ENCODE measurements at regions not wholly inside any gene's neighbourhood (a gene's known extent, or its start where the extent isn't known, plus 50 kb on each side); places are given as distances from the start of the nearest gene placed in this dataset.
A peak's percentile ranks its signal among the peaks of the same experiment; 100 is the strongest.

GRCh38 chr3:20344400-20344959 is 158.5 kb upstream of the SGO1 start:
- Histone ChIP-seq H3K36me3 (ENCODE audit: insufficient read depth, low read length) (no peaks in the 10 kb centered on the region), H3K4me3 (ENCODE audit: low read length) (no peak overlapping the region), H3K27ac (ENCODE audit: low read depth in 1 of 2, low read length in 2 of 2) (no peak overlapping the region), H3K27me3 (ENCODE audit: control insufficient read depth in 1 of 2, insufficient read depth in 2 of 2, low read length in 2 of 2) (no peaks in the 10 kb centered on the region), H3K4me1 (ENCODE audit: insufficient read depth, low read length) (peaks cover 3% of the 10 kb centered on the region), H3K9me3 (ENCODE audit: control insufficient read depth in 1 of 2, insufficient read depth in 1 of 2, low read length in 2 of 2) (no peaks in the 10 kb centered on the region)
- H3K27ac Mint-ChIP-seq = no peak overlapping the region
- no peak overlapping the region for H3K4me3 Mint-ChIP-seq
- POLR2A ChIA-PET = no interaction called here
- no peaks in the 10 kb centered on the region for H3K36me3 Mint-ChIP-seq (ENCODE audit: low read depth)
- no peaks in the 10 kb centered on the region for H3K4me1 Mint-ChIP-seq (ENCODE audit: low read depth)
- intact Hi-C loops (cut with DNase I, micrococcal nuclease) = no loop called here
- ATAC-seq (ENCODE audit: poor library complexity) = no peak
- CTCF ChIA-PET = no interaction called here
- H3K27me3 Mint-ChIP-seq = no peaks in the 10 kb centered on the region
- DNase-seq = no peak
- H3K9me3 Mint-ChIP-seq = no peaks in the 10 kb centered on the region
- TF ChIP-seq, protein P1, sequence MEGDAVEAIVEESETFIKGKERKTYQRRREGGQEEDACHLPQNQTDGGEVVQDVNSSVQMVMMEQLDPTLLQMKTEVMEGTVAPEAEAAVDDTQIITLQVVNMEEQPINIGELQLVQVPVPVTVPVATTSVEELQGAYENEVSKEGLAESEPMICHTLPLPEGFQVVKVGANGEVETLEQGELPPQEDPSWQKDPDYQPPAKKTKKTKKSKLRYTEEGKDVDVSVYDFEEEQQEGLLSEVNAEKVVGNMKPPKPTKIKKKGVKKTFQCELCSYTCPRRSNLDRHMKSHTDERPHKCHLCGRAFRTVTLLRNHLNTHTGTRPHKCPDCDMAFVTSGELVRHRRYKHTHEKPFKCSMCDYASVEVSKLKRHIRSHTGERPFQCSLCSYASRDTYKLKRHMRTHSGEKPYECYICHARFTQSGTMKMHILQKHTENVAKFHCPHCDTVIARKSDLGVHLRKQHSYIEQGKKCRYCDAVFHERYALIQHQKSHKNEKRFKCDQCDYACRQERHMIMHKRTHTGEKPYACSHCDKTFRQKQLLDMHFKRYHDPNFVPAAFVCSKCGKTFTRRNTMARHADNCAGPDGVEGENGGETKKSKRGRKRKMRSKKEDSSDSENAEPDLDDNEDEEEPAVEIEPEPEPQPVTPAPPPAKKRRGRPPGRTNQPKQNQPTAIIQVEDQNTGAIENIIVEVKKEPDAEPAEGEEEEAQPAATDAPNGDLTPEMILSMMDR (IDR thresholded peaks at IDR 0.05) = no peak

DNA sequence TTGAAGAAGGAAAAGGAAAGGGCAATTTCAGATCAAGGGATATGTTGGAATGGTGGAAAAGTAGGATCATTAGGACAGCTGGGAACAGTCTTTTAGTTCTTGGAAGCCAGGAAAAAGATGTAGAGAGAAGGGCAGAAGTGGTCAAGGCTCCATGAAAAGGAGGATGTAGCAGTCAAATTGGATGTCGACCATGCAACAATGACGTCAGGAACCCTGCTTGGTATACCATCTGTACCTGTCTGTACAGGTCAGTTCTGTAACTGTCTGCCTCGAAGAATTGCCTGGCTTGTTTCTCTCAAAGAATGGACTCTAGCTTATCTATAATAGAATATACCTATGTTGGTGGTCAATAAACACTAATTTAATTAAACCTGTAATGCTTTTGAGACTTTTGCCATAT is 157.8 kb upstream of the SGO1 start:
- ATAC-seq (ENCODE audit: poor library complexity) (no peak), DNase-seq (no peak)
- H3K4me3 Mint-ChIP-seq = no peak overlapping the region
- H3K9me3 Mint-ChIP-seq = no peaks in the 10 kb centered on the region
- no peak overlapping the region for H3K27ac Mint-ChIP-seq
- H3K36me3 ChIP-seq (ENCODE audit: insufficient read depth, low read length) = no peaks in the 10 kb centered on the region
- TF ChIP-seq, protein P1 (IDR thresholded peaks at IDR 0.05) = no peak
- H3K36me3 Mint-ChIP-seq (ENCODE audit: low read depth) = no peaks in the 10 kb centered on the region
- no peaks in the 10 kb centered on the region for H3K9me3 ChIP-seq (ENCODE audit: control insufficient read depth in 1 of 2, insufficient read depth in 1 of 2, low read length in 2 of 2)
- intact Hi-C loops (cut with DNase I, micrococcal nuclease) = no loop called here
- H3K27me3 Mint-ChIP-seq = no peaks in the 10 kb centered on the region
- no peaks in the 10 kb centered on the region for H3K27me3 ChIP-seq (ENCODE audit: control insufficient read depth in 1 of 2, insufficient read depth in 2 of 2, low read length in 2 of 2)
- H3K27ac ChIP-seq (ENCODE audit: low read depth in 1 of 2, low read length in 2 of 2) = no peak overlapping the region
- H3K4me3 ChIP-seq (ENCODE audit: low read length) = no peak overlapping the region
- CTCF ChIA-PET = no interaction called here
- POLR2A ChIA-PET = no interaction called here
- no peaks in the 10 kb centered on the region for H3K4me1 Mint-ChIP-seq (ENCODE audit: low read depth)
- peaks cover 3% of the 10 kb centered on the region for H3K4me1 ChIP-seq (ENCODE audit: insufficient read depth, low read length)

GRCh38 chr3:20340324-20340928 is 154.4 kb upstream of the SGO1 start:
- Histone ChIP-seq H3K9me3 (ENCODE audit: control insufficient read depth in 1 of 2, insufficient read depth in 1 of 2, low read length in 2 of 2) (no peaks in the 10 kb centered on the region), H3K27ac (ENCODE audit: low read depth in 1 of 2, low read length in 2 of 2) (no peak overlapping the region), H3K4me3 (ENCODE audit: low read length) (no peak overlapping the region), H3K4me1 (ENCODE audit: insufficient read depth, low read length) (peaks cover 3% of the 10 kb centered on the region), H3K36me3 (ENCODE audit: insufficient read depth, low read length) (no peaks in the 10 kb centered on the region), H3K27me3 (ENCODE audit: control insufficient read depth in 1 of 2, insufficient read depth in 2 of 2, low read length in 2 of 2) (no peaks in the 10 kb centered on the region)
- H3K4me1 Mint-ChIP-seq (ENCODE audit: low read depth) = no peaks in the 10 kb centered on the region
- TF ChIP-seq, protein P1 (IDR thresholded peaks at IDR 0.05) = peak; percentile 71
- intact Hi-C loops (cut with DNase I, micrococcal nuclease) = no loop called here
- no peaks in the 10 kb centered on the region for H3K27me3 Mint-ChIP-seq
- no peaks in the 10 kb centered on the region for H3K36me3 Mint-ChIP-seq (ENCODE audit: low read depth)
- H3K9me3 Mint-ChIP-seq = no peaks in the 10 kb centered on the region
- POLR2A ChIA-PET = no interaction called here
- ATAC-seq (ENCODE audit: poor library complexity) (peak; percentile 51), DNase-seq (peak; percentile 10 to 71 (median 40))
- no peak overlapping the region for H3K4me3 Mint-ChIP-seq
- CTCF ChIA-PET = interaction anchor here (1.1 kb wide), 1 partner anchor 17 kb away, joined by 4 read pairs; no protein-coding TSS in a partner anchor
- H3K27ac Mint-ChIP-seq = no peak overlapping the region
